ENCODE measurements at regions not wholly inside any gene's neighbourhood (a gene's known extent, or its start where the extent isn't known, plus 50 kb on each side); places are given as distances from the start of the nearest gene placed in this dataset.

GRCh38 chr5:52134013-52134650 is 653.6 kb upstream of the ITGA1 start:
- peak overlapping the region; percentile 41 for H3K4me3 ChIP-seq (ENCODE audit: low read length, poor library complexity, severe bottlenecking)

DNA sequence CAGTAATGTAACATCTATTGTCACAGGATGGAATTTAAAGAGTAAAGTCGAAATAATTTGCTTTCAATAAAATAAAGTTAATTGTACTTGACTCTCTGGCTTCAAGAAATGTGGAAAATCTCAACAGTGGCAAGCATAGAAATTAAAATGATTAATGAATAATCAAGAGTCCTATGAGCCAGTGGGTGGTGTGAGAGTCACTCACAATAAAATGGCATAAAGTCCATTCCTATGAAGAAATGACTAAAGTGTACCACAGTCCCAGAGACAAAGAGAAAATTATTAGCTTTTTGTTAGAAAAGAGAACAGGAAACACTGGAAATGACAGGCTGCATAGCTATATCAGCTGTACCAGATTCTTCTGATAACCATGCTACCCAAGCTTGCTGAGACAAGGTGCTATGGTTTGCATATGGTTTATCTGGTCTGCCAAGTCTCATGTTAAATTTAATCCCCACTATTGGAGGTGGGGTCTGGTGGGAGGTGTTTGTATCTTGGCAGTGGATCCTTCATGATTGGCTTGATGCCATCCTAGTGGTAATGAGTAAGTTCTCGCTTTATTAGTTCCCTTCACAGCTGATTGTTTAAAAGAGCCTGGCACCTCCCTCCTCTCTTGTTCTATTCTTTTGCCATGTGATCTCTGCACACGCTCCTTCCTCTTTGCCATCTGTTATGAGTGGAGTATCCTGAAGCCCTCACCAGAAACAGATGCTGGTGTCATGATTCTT is 647.7 kb upstream of the ITGA1 start:
- Histone ChIP-seq H3K4me2 (ENCODE audit: low read depth, low read length, poor library complexity, severe bottlenecking) (peak overlapping the region; percentile 47), H3F3A (ENCODE audit: low read depth) (peaks cover 12% of the 10 kb centered on the region; the same call in 1 of the 2 replicates), H3K9me2 (replicated peaks; ENCODE audit: low read depth, low read length) (no peaks in the 10 kb centered on the region), H3K4me1 (ENCODE audit: insufficient read depth, low read length, poor library complexity, severe bottlenecking) (peaks cover 28% of the 10 kb centered on the region), H3K4me3 (ENCODE audit: low read length, poor library complexity, severe bottlenecking) (peak overlapping the region; percentile 21), H3K27me3 (ENCODE audit: insufficient read depth, low read length, poor library complexity, severe bottlenecking) (no peaks in the 10 kb centered on the region), H3K9me3 (ENCODE audit: insufficient read depth, low read depth, low read length) (no peaks in the 10 kb centered on the region), H2AFZ (ENCODE audit: low read length) (0 out of 2 replicates have a peak overlapping the region, but pooled peaks have one; percentile 8), H3K9ac (ENCODE audit: low read depth, low read length, poor library complexity, severe bottlenecking) (no peak overlapping the region), H3K36me3 (ENCODE audit: insufficient read depth, low read length) (no peaks in the 10 kb centered on the region), H4K20me1 (ENCODE audit: insufficient read depth, low read length, poor library complexity, severe bottlenecking) (no peaks in the 10 kb centered on the region), H3K79me2 (ENCODE audit: insufficient read depth, low read length) (no peaks in the 10 kb centered on the region)
- TF ChIP-seq EZH2phosphoT487 (IDR thresholded peaks at IDR 0.05; ENCODE audit: borderline replicate concordance), result no peak
- TF ChIP-seq, protein P1, sequence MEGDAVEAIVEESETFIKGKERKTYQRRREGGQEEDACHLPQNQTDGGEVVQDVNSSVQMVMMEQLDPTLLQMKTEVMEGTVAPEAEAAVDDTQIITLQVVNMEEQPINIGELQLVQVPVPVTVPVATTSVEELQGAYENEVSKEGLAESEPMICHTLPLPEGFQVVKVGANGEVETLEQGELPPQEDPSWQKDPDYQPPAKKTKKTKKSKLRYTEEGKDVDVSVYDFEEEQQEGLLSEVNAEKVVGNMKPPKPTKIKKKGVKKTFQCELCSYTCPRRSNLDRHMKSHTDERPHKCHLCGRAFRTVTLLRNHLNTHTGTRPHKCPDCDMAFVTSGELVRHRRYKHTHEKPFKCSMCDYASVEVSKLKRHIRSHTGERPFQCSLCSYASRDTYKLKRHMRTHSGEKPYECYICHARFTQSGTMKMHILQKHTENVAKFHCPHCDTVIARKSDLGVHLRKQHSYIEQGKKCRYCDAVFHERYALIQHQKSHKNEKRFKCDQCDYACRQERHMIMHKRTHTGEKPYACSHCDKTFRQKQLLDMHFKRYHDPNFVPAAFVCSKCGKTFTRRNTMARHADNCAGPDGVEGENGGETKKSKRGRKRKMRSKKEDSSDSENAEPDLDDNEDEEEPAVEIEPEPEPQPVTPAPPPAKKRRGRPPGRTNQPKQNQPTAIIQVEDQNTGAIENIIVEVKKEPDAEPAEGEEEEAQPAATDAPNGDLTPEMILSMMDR (conservative IDR thresholded peaks at IDR 0.05; ENCODE audit: low read length), result no peak; the same call in 1 of the 2 replicates

More at GRCh38 chr5:52134013-52134650, 653.6 kb upstream of the ITGA1 start:
- Histone ChIP-seq H2AFZ (ENCODE audit: low read length) (peak overlapping the region; percentile 37; the same call in 1 of the 2 replicates), H4K20me1 (ENCODE audit: insufficient read depth, low read length, poor library complexity, severe bottlenecking) (no peaks in the 10 kb centered on the region), H3F3A (ENCODE audit: low read depth) (no peaks in the 10 kb centered on the region), H3K9ac (ENCODE audit: low read depth, low read length, poor library complexity, severe bottlenecking) (no peak overlapping the region), H3K4me1 (ENCODE audit: insufficient read depth, low read length, poor library complexity, severe bottlenecking) (peaks cover 24% of the 10 kb centered on the region), H3K9me2 (replicated peaks; ENCODE audit: low read depth, low read length) (no peaks in the 10 kb centered on the region), H3K27me3 (ENCODE audit: insufficient read depth, low read length, poor library complexity, severe bottlenecking) (no peaks in the 10 kb centered on the region), H3K36me3 (ENCODE audit: insufficient read depth, low read length) (no peaks in the 10 kb centered on the region), H3K79me2 (ENCODE audit: insufficient read depth, low read length) (no peaks in the 10 kb centered on the region), H3K4me2 (ENCODE audit: low read depth, low read length, poor library complexity, severe bottlenecking) (peak overlapping the region; percentile 51), H3K9me3 (ENCODE audit: insufficient read depth, low read depth, low read length) (no peaks in the 10 kb centered on the region)
- TF ChIP-seq EZH2phosphoT487 (IDR thresholded peaks at IDR 0.05; ENCODE audit: borderline replicate concordance), result no peak
- TF ChIP-seq, protein P1 (conservative IDR thresholded peaks at IDR 0.05; ENCODE audit: low read length), result no peak

GRCh38 chr5:52148679-52149078 is 639.0 kb upstream of the ITGA1 start:
- Histone ChIP-seq H3K4me3 (ENCODE audit: low read length, poor library complexity, severe bottlenecking) (no peak overlapping the region), H3K4me1 (ENCODE audit: insufficient read depth, low read length, poor library complexity, severe bottlenecking) (peaks cover 7% of the 10 kb centered on the region), H3K4me2 (ENCODE audit: low read depth, low read length, poor library complexity, severe bottlenecking) (no peak overlapping the region), H3K9me2 (replicated peaks; ENCODE audit: low read depth, low read length) (no peaks in the 10 kb centered on the region), H2AFZ (ENCODE audit: low read length) (peak overlapping the region; percentile 9; the same call in 1 of the 2 replicates), H3K36me3 (ENCODE audit: insufficient read depth, low read length) (no peaks in the 10 kb centered on the region), H4K20me1 (ENCODE audit: insufficient read depth, low read length, poor library complexity, severe bottlenecking) (no peaks in the 10 kb centered on the region), H3K9ac (ENCODE audit: low read depth, low read length, poor library complexity, severe bottlenecking) (no peak overlapping the region), H3K27me3 (ENCODE audit: insufficient read depth, low read length, poor library complexity, severe bottlenecking) (no peaks in the 10 kb centered on the region), H3K79me2 (ENCODE audit: insufficient read depth, low read length) (no peaks in the 10 kb centered on the region), H3K9me3 (ENCODE audit: insufficient read depth, low read depth, low read length) (no peaks in the 10 kb centered on the region), H3F3A (ENCODE audit: low read depth) (no peaks in the 10 kb centered on the region)
- TF ChIP-seq, protein P1 (conservative IDR thresholded peaks at IDR 0.05; ENCODE audit: low read length), result no peak
- TF ChIP-seq EZH2phosphoT487 (IDR thresholded peaks at IDR 0.05; ENCODE audit: borderline replicate concordance), result no peak
